ENCODE measurements at regions not wholly inside any gene's neighbourhood (a gene's known extent, or its start where the extent isn't known, plus 50 kb on each side); places are given as distances from the start of the nearest gene placed in this dataset.

GRCh38 chr10:64070241-64070640, 549.0 kb downstream of the REEP3 start:
- ChIA-PET CTCF (no interaction called here), POLR2A (ENCODE audit: low non-redundant PET) (no interaction called here)
- DNase-seq (ENCODE audit: low spot score): no peak
- TF ChIP-seq CTCF (conservative IDR thresholded peaks at IDR 0.05; ENCODE audit: low read depth): no peak
- H3K27ac ChIP-seq: no peak overlapping the region

GRCh38 chr10:64071218-64071617, 550.0 kb downstream of the REEP3 start:
- ChIA-PET CTCF (no interaction called here), POLR2A (ENCODE audit: low non-redundant PET) (no interaction called here)
- no peak for TF ChIP-seq CTCF (conservative IDR thresholded peaks at IDR 0.05; ENCODE audit: low read depth)
- no peak for DNase-seq (ENCODE audit: low spot score)
- no peak overlapping the region for H3K27ac ChIP-seq

- no peak for TF ChIP-seq CTCF (conservative IDR thresholded peaks at IDR 0.05; ENCODE audit: low read depth)
- ChIA-PET CTCF (no interaction called here), POLR2A (ENCODE audit: low non-redundant PET) (no interaction called here)
- H3K27ac ChIP-seq: no peak overlapping the region
- DNase-seq (ENCODE audit: low spot score): no peak
Measured at GRCh38 chr10:64075604-64076003, 554.4 kb downstream of the REEP3 start.

GRCh38 chr10:64076322-64076940, 555.2 kb downstream of the REEP3 start:
- ChIA-PET CTCF (no interaction called here), POLR2A (ENCODE audit: low non-redundant PET) (no interaction called here)
- no peak for TF ChIP-seq CTCF (conservative IDR thresholded peaks at IDR 0.05; ENCODE audit: low read depth)
- H3K27ac ChIP-seq: no peak overlapping the region
- no peak for DNase-seq (ENCODE audit: low spot score)

- TF ChIP-seq CTCF (conservative IDR thresholded peaks at IDR 0.05; ENCODE audit: low read depth): no peak
- no peak for DNase-seq (ENCODE audit: low spot score)
- no peak overlapping the region for H3K27ac ChIP-seq
- CTCF ChIA-PET: no interaction called here
- POLR2A ChIA-PET (ENCODE audit: low non-redundant PET): no interaction called here
Measured at GRCh38 chr10:64079341-64079740, 558.1 kb downstream of the REEP3 start.

GRCh38 chr10:64080071-64080470, 558.9 kb downstream of the REEP3 start:
- no peak overlapping the region for H3K27ac ChIP-seq
- TF ChIP-seq CTCF (conservative IDR thresholded peaks at IDR 0.05; ENCODE audit: low read depth): no peak
- CTCF ChIA-PET: no interaction called here
- POLR2A ChIA-PET (ENCODE audit: low non-redundant PET): no interaction called here
- no peak for DNase-seq (ENCODE audit: low spot score)

Data from RWPE1 (cell line).